GM21576 (cell line): ENCODE measurements at regions not wholly inside any gene's neighbourhood (a gene's known extent, or its start where the extent isn't known, plus 50 kb on each side); places are given as distances from the start of the nearest gene placed in this dataset.
"Not testable (repeated sequence)": the region's sequence is repeated elsewhere in the genome, so short reads cannot be mapped to it uniquely, and the experiment has no call there.

Experiments used
- ATAC-seq: cut with Tn5 transposase; IDR thresholded peaks from one replicate; pipeline ENCODE4 v1.9.1; 2021; ENCODE audit warnings: mild to moderate bottlenecking, moderate library complexity; ENCODE audit not compliant: unreplicated experiment

GRCh38 chr3:163499736-163500219 lies 1578.5 kb downstream of the SI start:
- ATAC-seq: not testable (repeated sequence)

- not testable (repeated sequence) for ATAC-seq
Observed at GRCh38 chr3:163498842-163499735, 1579.2 kb downstream of the SI start.

GRCh38 chr3:163491714-163492113 lies 1586.6 kb downstream of the SI start:
- no peak for ATAC-seq

GRCh38 chr3:163490119-163490518 lies 1588.2 kb downstream of the SI start:
- ATAC-seq: peak; percentile 62

- no peak for ATAC-seq
Observed at GRCh38 chr3:163482695-163483094, 1595.6 kb downstream of the SI start.

- no peak for ATAC-seq
Observed at GRCh38 chr3:163481738-163482137, 1596.6 kb downstream of the SI start.

- no peak for ATAC-seq
Observed at GRCh38 chr3:163476179-163476578, 1602.1 kb downstream of the SI start.

GRCh38 chr3:163474766-163475165 lies 1603.5 kb downstream of the SI start:
- no peak for ATAC-seq

GRCh38 chr3:163468531-163469335 lies 1609.6 kb downstream of the SI start:
- ATAC-seq: no peak

GRCh38 chr3:163462446-163462845 lies 1615.8 kb downstream of the SI start:
- no peak for ATAC-seq

GRCh38 chr3:163450698-163451097 lies 1627.6 kb downstream of the SI start:
- no peak for ATAC-seq

GRCh38 chr3:163438760-163439159 lies 1639.5 kb downstream of the SI start:
- no peak for ATAC-seq

- no peak for ATAC-seq
Observed at GRCh38 chr3:163422671-163423070, 1655.6 kb downstream of the SI start.

- ATAC-seq: no peak
Observed at GRCh38 chr3:163391407-163392181, 1686.7 kb downstream of the SI start.

GRCh38 chr3:163384383-163384782 lies 1693.9 kb downstream of the SI start:
- ATAC-seq: no peak

GRCh38 chr3:163382183-163382582 lies 1696.1 kb downstream of the SI start:
- ATAC-seq: no peak

- no peak for ATAC-seq
Observed at GRCh38 chr3:163368168-163368567, 1710.1 kb downstream of the SI start.

GRCh38 chr3:163364717-163365116 lies 1713.6 kb downstream of the SI start:
- ATAC-seq: no peak

GRCh38 chr3:163362151-163362550 lies 1716.1 kb downstream of the SI start:
- ATAC-seq: no peak

GRCh38 chr3:163361357-163361878 lies 1716.9 kb downstream of the SI start:
- not testable (repeated sequence) for ATAC-seq

- no peak for ATAC-seq
Observed at GRCh38 chr3:163347944-163348343, 1730.4 kb downstream of the SI start.
